SW 1271 (cell line): ENCODE measurements at regions not wholly inside any gene's neighbourhood (a gene's known extent, or its start where the extent isn't known, plus 50 kb on each side); places are given as distances from the start of the nearest gene placed in this dataset.

ENCODE experiments used
- DNase-seq, 2 experiments: peaks; one replicate each; lab custom pipeline; 2025; lab: John Stamatoyannopoulos, UW

GRCh38 chr2:59440491-59440890 is 1113.0 kb downstream of the BCL11A start:
- DNase-seq, result no peak

GRCh38 chr2:59435635-59436034 is 1117.8 kb downstream of the BCL11A start:
- no peak for DNase-seq

GRCh38 chr2:59428940-59429339 is 1124.5 kb downstream of the BCL11A start:
- DNase-seq, result no peak

DNA sequence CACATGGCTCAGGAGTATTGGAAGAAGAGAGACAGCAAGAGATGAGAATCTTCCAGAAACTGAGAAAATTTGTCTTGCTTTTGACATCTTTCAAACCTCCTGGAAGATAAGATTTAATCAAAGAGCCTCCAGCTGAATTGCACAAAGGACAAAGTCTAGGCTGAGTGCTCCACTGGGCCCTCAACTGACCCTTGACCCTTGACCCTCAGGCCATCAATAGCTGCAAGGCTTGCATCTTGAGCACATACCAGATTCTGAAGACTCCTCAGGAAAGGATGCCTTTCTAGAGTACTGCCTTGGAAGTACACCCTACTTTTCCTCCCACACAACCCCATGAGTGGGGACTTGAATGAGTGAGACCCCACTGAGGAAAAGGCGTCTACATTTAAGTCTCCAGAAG is 1125.5 kb downstream of the BCL11A start:
- no peak for DNase-seq

DNA sequence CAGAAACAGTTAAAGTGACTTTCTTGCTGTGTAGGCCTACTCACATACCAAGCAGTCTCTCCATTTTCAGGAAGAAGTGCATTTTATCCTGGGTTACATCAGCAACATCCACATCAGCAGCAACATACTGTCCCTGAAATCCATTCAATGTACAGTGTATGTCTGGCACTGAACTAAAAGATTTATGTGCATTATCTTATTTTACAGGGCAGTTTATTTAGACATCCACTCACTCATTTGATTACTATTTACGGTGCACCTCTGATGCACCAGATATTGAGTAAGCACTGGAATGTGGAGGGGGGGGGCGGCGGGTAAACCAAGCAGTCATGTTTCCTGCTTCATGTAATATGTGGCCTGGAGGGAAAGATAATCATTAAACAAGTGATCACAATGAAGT is 1128.2 kb downstream of the BCL11A start:
- DNase-seq, result no peak

- no peak for DNase-seq
Observed at GRCh38 chr2:59413751-59414570, 1139.5 kb downstream of the BCL11A start.

GRCh38 chr2:59399126-59399525 is 1154.3 kb downstream of the BCL11A start:
- DNase-seq, result no peak

DNA sequence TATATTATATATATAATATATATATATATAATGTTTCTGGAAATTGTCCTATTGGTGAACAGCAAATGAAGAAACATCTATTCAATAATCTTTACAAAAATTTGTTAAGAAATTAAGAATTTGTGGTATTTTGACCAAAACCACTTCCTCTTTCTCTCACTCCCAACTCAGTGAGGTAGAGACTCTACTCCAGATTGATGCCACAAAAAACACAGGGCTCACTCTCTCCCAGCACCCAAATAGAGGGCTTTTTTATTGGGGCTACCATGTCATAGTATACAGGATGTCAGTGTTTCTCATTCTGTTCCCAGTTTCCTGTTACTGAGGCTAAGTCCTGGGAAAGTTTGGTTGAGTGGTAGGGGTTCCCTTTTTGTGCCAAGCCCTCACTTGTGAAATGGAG is 1155.4 kb downstream of the BCL11A start:
- DNase-seq, result no peak

- DNase-seq, result no peak
Observed at GRCh38 chr2:59395119-59395518, 1154.0 kb upstream of the FANCL start.

GRCh38 chr2:59391896-59392295 is 1150.8 kb upstream of the FANCL start:
- DNase-seq, result no peak

DNA sequence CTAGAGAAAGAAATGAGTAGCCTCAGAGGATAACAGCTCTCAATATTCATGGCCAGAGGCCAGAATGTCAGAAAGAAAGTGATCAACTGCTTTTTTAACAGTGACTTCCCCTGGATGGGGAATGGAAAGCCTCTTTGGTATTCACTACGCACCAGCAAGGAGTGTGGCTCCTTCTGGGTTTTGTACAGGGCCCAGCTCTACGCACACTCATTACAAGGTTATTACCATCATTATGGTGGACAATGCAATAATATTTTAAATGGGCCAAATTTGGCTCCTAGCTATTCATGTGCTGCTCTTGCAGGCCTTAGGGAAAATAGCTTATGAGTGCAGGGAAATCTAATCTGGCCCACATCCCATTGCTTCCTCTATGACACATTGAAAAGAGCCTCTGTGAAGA is 1149.5 kb upstream of the FANCL start:
- DNase-seq, result no peak

- no peak for DNase-seq
Observed at GRCh38 chr2:59389240-59389639, 1148.1 kb upstream of the FANCL start.

DNA sequence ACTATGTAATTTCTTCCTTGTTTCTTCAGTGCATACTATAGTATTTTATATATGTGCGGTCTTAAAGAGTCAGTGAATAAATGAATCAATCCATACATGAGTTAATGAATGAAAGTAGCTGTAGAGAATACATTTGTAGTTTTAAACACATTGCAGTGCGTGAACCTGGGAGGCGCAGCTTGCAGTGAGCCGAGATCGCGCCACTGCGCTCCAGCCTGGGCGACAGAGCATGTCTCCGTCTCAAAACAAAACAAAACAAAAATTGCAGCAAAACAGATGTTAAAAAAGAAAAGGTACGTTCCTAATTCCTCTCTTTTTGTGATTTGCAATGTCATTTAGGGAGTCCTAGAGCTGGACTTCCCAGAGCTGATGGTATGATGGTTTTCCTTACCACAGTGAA is 1144.8 kb upstream of the FANCL start:
- DNase-seq, result no peak

DNA sequence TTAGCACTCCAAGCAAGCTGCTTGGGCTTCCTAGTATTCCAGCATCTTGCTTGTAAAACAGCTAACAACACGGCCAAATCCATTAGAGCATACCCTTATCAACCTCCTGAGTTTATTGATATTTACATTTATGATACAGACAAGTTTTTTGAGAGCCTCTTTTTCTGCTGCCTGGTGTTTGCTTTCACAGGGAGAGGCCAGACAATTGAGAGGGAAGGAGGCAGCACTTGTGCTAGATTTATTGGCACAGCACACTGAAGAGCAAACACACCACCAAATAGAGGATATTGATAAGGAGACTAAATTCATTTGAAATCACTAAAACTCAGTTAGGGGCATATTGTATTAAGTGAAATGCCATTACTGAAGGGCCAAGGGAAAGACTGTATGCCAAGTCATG is 1142.3 kb upstream of the FANCL start:
- DNase-seq, result no peak

- DNase-seq, result no peak
Observed at GRCh38 chr2:59378127-59378526, 1137.0 kb upstream of the FANCL start.

GRCh38 chr2:59366288-59366687 is 1125.2 kb upstream of the FANCL start:
- DNase-seq, result no peak

DNA sequence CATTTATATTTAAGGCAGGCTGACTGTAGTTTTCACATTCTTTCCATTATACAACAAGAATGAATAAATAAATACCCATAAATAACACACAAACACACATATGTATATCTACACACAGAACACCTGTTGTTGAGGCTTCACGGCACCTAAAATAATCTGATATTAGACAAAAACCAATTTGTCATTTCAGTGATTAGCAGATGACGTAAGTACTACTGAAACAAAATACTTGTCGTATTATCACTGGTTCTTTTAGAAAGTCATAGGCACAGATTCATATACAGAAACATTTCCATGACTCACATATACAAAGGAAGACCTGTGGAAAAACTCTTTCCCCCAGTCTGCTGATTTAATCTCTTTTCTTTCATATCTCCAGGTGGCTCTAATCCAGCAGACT is 1113.4 kb upstream of the FANCL start:
- no peak for DNase-seq

DNA sequence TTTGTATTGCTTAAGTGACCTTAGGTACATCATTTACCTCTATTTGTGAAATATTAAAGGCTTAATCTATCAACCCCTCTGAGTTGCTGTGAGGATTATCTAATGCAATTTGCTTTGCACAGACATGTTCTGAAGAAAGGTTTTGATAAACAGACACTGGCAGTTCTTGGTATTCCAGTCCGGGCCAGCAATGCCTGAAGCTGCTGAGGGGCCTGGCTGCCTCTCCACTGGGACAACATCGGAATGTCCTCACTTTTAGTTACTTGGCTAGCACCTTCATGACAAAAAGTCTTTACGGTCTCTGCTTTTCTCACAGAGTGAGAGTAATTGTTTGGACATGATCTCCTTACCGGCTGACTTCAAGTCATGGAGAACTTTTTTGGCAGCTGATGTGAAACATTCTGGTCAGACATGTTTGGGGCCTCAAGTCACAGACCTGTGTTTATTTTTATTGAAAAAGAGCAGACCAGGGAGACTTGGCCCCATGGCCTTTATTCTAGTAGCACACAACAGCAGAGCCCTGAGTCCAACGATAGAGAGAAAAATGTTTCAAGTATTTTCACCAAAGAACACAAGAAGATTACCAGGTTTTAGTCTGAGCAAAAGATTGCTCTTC is 1112.3 kb upstream of the FANCL start:
- DNase-seq, result no peak

DNA sequence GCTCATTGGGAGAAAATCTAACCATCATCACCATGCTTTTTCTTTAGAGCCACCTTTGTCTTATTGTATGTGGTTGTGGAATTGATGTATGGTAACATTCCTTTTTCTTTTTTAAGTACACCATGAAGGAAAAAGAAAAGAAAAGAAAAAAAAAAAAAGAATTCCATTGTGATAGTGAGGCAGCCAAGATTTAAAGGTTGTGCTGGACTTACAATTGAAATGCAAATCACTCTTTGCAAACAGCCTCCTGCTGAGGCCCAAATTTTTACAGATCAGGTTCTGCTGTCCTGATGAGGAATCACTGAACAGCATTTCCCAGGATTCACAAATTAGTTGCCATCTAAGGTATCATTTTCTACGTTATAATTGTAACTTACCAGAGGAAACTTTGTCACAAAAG is 1101.0 kb upstream of the FANCL start:
- DNase-seq, result no peak

GRCh38 chr2:59339837-59340207 is 1098.7 kb upstream of the FANCL start:
- DNase-seq, result no peak

- DNase-seq, result no peak
Observed at GRCh38 chr2:59339121-59339836, 1098.2 kb upstream of the FANCL start.

DNA sequence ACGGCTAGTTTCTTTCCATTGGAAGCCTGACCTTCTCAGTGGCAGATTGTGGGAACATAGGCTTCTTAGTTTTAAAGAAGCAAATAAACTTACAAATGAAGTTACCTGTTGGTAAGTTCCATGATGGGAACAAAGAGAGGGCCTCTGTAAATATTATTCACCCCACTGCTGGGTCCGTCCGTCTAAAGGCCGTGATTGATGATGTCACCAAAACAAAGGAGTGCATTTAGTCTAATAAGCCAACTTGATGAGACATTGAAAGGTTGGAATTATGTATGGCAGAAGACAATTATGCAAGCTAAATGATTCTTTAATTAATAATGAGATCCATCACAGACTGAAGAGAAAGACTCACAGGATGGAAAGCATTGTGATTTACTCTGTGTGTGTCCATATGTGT is 1091.9 kb upstream of the FANCL start:
- no peak for DNase-seq
